GM12865 (cell line): ENCODE measurements at regions not wholly inside any gene's neighbourhood (a gene's known extent, or its start where the extent isn't known, plus 50 kb on each side); places are given as distances from the start of the nearest gene placed in this dataset.

Experiments
- DNase-seq: peaks from one replicate; pipeline ENCODE4 v3.0.0; 2010; ENCODE audit warnings: low read depth
- H3K4me3 ChIP-seq: 2 replicates; pipeline ENCODE4 v1.5.1; 2011; ENCODE audit warnings: mild to moderate bottlenecking, low read depth, low read length, control low read depth
- CTCF ChIP-seq: IDR thresholded peaks from 2 replicates; pipeline ENCODE4 v1.5.1; 2011; ENCODE audit warnings: low read length, control low read depth, low read depth, inconsistent platforms; ENCODE audit not compliant: insufficient read depth; ENCODE audit errors: missing control alignments

- no peak for DNase-seq
- no peak for TF ChIP-seq CTCF
- no peak overlapping the region for H3K4me3 ChIP-seq
Measured at GRCh38 chr2:103222969-103223368, 461.1 kb downstream of the TMEM182 start.

- H3K4me3 ChIP-seq = no peak overlapping the region
- TF ChIP-seq CTCF = no peak
Measured at GRCh38 chr2:103230796-103231195, 469.0 kb downstream of the TMEM182 start.

GRCh38 chr2:103232865-103233264 lies 471.0 kb downstream of the TMEM182 start:
- DNase-seq = no peak
- no peak for TF ChIP-seq CTCF
- H3K4me3 ChIP-seq = no peak overlapping the region

More at GRCh38 chr2:103230796-103231195, 469.0 kb downstream of the TMEM182 start:
- no peak for DNase-seq

GRCh38 chr2:103233691-103234090 lies 471.9 kb downstream of the TMEM182 start:
- DNase-seq = no peak
- no peak for TF ChIP-seq CTCF
- H3K4me3 ChIP-seq = no peak overlapping the region

GRCh38 chr2:103235283-103235682 lies 473.5 kb downstream of the TMEM182 start:
- no peak for TF ChIP-seq CTCF
- no peak overlapping the region for H3K4me3 ChIP-seq
- no peak for DNase-seq

GRCh38 chr2:103249462-103249861 lies 487.6 kb downstream of the TMEM182 start:
- no peak for DNase-seq
- TF ChIP-seq CTCF = no peak
- H3K4me3 ChIP-seq = no peak overlapping the region

- H3K4me3 ChIP-seq = no peak overlapping the region
- no peak for DNase-seq
- no peak for TF ChIP-seq CTCF
Measured at GRCh38 chr2:103252781-103253180, 490.9 kb downstream of the TMEM182 start.
